ENCODE measurements at regions not wholly inside any gene's neighbourhood (a gene's known extent, or its start where the extent isn't known, plus 50 kb on each side); places are given as distances from the start of the nearest gene placed in this dataset.

GRCh38 chr5:125655156-125655555, 768.1 kb upstream of the GRAMD2B start:
- H3K27ac ChIP-seq: no peak overlapping the region
- H3K4me1 ChIP-seq (replicated peaks in 1 of 2): peaks cover 0 to 4% of the 10 kb centered on the region in 2 donors
- H3K27me3 ChIP-seq: no peaks in the 10 kb centered on the region
- no peak for DNase-seq
- H3K9me3 ChIP-seq (replicated peaks in 1 of 3): no peaks in the 10 kb centered on the region
- intact Hi-C loops (cut with DNase I): no loop called here
- TF ChIP-seq CTCF (IDR thresholded peaks at IDR 0.05) (no peak), POLR2A (IDR thresholded peaks at IDR 0.05) (no peak)
- H3K4me3 ChIP-seq: no peak overlapping the region
- no peaks in the 10 kb centered on the region for H3K36me3 ChIP-seq (replicated peaks in 1 of 2)

DNA sequence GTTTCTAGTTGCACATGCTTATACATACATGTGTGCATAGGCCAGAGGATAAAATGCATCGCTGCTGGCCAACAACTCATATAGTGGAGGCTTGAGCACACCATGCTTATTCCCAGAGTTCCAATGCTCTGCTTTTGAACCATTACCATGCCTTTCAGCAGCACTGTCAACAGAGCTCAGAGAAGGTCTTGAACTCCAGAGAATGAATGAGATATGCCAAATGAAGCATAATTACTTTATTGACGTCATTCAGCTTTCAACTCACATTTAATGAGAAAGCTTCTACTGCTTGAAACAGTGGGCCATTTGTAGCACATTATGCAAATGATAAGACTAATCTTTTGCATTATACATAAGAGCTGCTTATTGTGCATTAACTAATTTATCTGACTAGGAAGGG, 765.3 kb upstream of the GRAMD2B start:
- Histone ChIP-seq H3K27me3 (no peaks in the 10 kb centered on the region), H3K4me3 (no peak overlapping the region), H3K4me1 (replicated peaks in 1 of 2) (peaks cover 0 to 5% of the 10 kb centered on the region in 2 donors), H3K27ac (no peak overlapping the region), H3K9me3 (replicated peaks in 1 of 3) (no peaks in the 10 kb centered on the region), H3K36me3 (replicated peaks in 1 of 2) (no peaks in the 10 kb centered on the region)
- intact Hi-C loops (cut with DNase I): no loop called here
- DNase-seq: no peak
- 82 to 95% (median 91%) methylated on average over 2 of the region's 2 CpGs for WGBS, 4 donors
- no peak for TF ChIP-seq POLR2A (IDR thresholded peaks at IDR 0.05)

GRCh38 chr5:125659316-125660023, 763.7 kb upstream of the GRAMD2B start:
- H3K36me3 ChIP-seq (replicated peaks in 1 of 2): no peaks in the 10 kb centered on the region
- TF ChIP-seq POLR2A (IDR thresholded peaks at IDR 0.05) (no peak), CTCF (IDR thresholded peaks at IDR 0.05) (no peak)
- intact Hi-C loops (cut with DNase I): no loop called here
- no peak overlapping the region for H3K27ac ChIP-seq
- DNase-seq: peak in 2 of 7 donors; percentile 2 to 14
- WGBS, 4 donors: 41 to 56% (median 49%) methylated on average over 2 of the region's 2 CpGs
- H3K4me3 ChIP-seq: no peak overlapping the region
- H3K9me3 ChIP-seq (replicated peaks in 1 of 3): no peaks in the 10 kb centered on the region
- H3K27me3 ChIP-seq: no peaks in the 10 kb centered on the region
- peaks cover 0 to 5% of the 10 kb centered on the region in 2 donors for H3K4me1 ChIP-seq (replicated peaks in 1 of 2)

DNA sequence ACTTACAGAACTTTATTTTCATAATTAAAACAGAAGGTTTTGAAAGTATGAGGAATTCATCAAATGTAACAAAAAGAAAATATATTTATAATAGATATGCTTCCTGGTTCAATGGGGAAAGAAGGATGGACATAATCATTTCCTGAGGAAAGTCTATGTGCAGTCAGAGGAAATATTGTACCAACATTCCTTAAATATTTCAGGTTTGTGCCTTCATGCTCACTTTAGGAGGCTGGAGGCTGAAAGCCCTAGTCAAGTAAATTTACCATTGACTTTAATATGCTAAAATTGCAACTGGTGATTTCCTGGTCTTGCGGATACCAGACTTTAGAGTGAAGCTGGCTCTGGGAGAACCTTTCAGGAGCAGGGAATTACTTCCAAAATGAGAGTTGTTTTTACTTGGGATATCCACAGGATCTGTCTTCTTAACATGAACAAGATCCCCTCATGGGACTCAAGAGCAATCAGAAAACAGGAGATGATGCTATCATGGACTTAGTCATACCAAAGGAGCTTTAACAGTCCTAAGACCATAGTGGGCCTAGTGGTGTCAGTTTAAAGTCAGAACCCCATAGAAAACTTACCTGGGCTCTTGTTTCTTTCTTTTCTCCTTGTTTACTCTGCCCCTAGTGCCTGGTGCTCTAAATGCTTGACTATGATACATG, 762.8 kb upstream of the GRAMD2B start:
- H3K36me3 ChIP-seq (replicated peaks in 1 of 2): no peaks in the 10 kb centered on the region
- no peak for DNase-seq
- peaks cover 0 to 5% of the 10 kb centered on the region in 2 donors for H3K4me1 ChIP-seq (replicated peaks in 1 of 2)
- H3K9me3 ChIP-seq (replicated peaks in 1 of 3): no peaks in the 10 kb centered on the region
- intact Hi-C loops (cut with DNase I): no loop called here
- no peak overlapping the region for H3K4me3 ChIP-seq
- TF ChIP-seq POLR2A (IDR thresholded peaks at IDR 0.05): no peak
- no peak for TF ChIP-seq CTCF (IDR thresholded peaks at IDR 0.05)
- 92 to 100% (median 97%) methylated on average over 1 of the region's 1 CpG for WGBS, 4 donors
- H3K27ac ChIP-seq: no peak overlapping the region
- H3K27me3 ChIP-seq: no peaks in the 10 kb centered on the region

- intact Hi-C loops (cut with DNase I): no loop called here
- 79 to 88% (median 80%) methylated on average over 1 of the region's 1 CpG for WGBS, 4 donors
- TF ChIP-seq CTCF (IDR thresholded peaks at IDR 0.05) (no peak), POLR2A (IDR thresholded peaks at IDR 0.05) (no peak)
Observed at GRCh38 chr5:125661584-125661983, 761.6 kb upstream of the GRAMD2B start.

More at GRCh38 chr5:125661584-125661983, 761.6 kb upstream of the GRAMD2B start:
- peaks cover 0 to 5% of the 10 kb centered on the region in 2 donors for H3K4me1 ChIP-seq (replicated peaks in 1 of 2)
- no peak for DNase-seq
- H3K36me3 ChIP-seq (replicated peaks in 1 of 2): no peaks in the 10 kb centered on the region
- no peak overlapping the region for H3K4me3 ChIP-seq
- no peaks in the 10 kb centered on the region for H3K9me3 ChIP-seq (replicated peaks in 1 of 3)
- no peaks in the 10 kb centered on the region for H3K27me3 ChIP-seq
- no peak overlapping the region for H3K27ac ChIP-seq
